Loucy (cell line): ENCODE measurements at regions not wholly inside any gene's neighbourhood (a gene's known extent, or its start where the extent isn't known, plus 50 kb on each side); places are given as distances from the start of the nearest gene placed in this dataset.

Experiments used
- H2AFZ ChIP-seq: fragments of 200-600 bp; sonication (generic); 2 replicates; pipeline ENCODE4 v1.6.0; 2016; ENCODE audit warnings: antibody characterized with exemption, mild to moderate bottlenecking, low read length, moderate library complexity
- H3F3A ChIP-seq: fragments of 200-600 bp; 2 replicates; pipeline ENCODE4 v1.6.0; 2016; ENCODE audit warnings: antibody characterized with exemption, low read depth, mild to moderate bottlenecking
- H3K27me3 ChIP-seq: fragments of 200-600 bp; sonication (generic); 2 replicates; pipeline ENCODE4 v1.6.1; 2014; ENCODE audit warnings: low read length, mild to moderate bottlenecking; ENCODE audit not compliant: insufficient read depth, poor library complexity, severe bottlenecking
- H3K36me3 ChIP-seq: fragments of 200-600 bp; sonication (generic); 2 replicates; pipeline ENCODE4 v1.6.1; 2016; ENCODE audit warnings: low read length; ENCODE audit not compliant: insufficient read depth
- H3K4me1 ChIP-seq: fragments of 200-600 bp; sonication (generic); 2 replicates; pipeline ENCODE4 v1.5.1; 2014; ENCODE audit warnings: low read length, mild to moderate bottlenecking; ENCODE audit not compliant: insufficient read depth, poor library complexity, severe bottlenecking
- H3K4me2 ChIP-seq: fragments of 200-600 bp; sonication (generic); 2 replicates; pipeline ENCODE4 v1.6.0; 2014; ENCODE audit warnings: antibody characterized with exemption, low read length, low read depth, mild to moderate bottlenecking; ENCODE audit not compliant: poor library complexity, severe bottlenecking
- H3K4me3 ChIP-seq: fragments of 200-600 bp; sonication (generic); 2 replicates; pipeline ENCODE4 v1.5.1; 2014; ENCODE audit warnings: low read length, mild to moderate bottlenecking, mixed read lengths; ENCODE audit not compliant: poor library complexity, severe bottlenecking
- H3K79me2 ChIP-seq: fragments of 200-600 bp; sonication (generic); 2 replicates; pipeline ENCODE4 v1.6.1; 2014; ENCODE audit warnings: low read length; ENCODE audit not compliant: insufficient read depth
- H3K9ac ChIP-seq: fragments of 200-600 bp; sonication (generic); 2 replicates; pipeline ENCODE4 v1.6.0; 2014; ENCODE audit warnings: mild to moderate bottlenecking, low read depth, low read length, moderate library complexity; ENCODE audit not compliant: poor library complexity, severe bottlenecking
- H3K9me2 ChIP-seq: fragments of 200-600 bp; sonication (generic); replicated peaks from 2 replicates; pipeline ENCODE4 v1.6.1; 2016; ENCODE audit warnings: low read depth, low read length, mixed read lengths
- H3K9me3 ChIP-seq: fragments of 200-600 bp; sonication (generic); 2 replicates; pipeline ENCODE4 v1.6.1; 2014; ENCODE audit warnings: mild to moderate bottlenecking, antibody characterized with exemption, low read length, low read depth; ENCODE audit not compliant: insufficient read depth
- H4K20me1 ChIP-seq: fragments of 200-600 bp; sonication (generic); 2 replicates; pipeline ENCODE4 v1.6.0; 2014; ENCODE audit warnings: antibody characterized with exemption, low read length, mild to moderate bottlenecking; ENCODE audit not compliant: insufficient read depth, poor library complexity, severe bottlenecking
- CTCF ChIP-seq: fragments of 200-600 bp; sonication (generic); conservative IDR thresholded peaks from 2 replicates; pipeline ENCODE4 v1.5.1; 2014; ENCODE audit warnings: mild to moderate bottlenecking, antibody characterized with exemption, low read length
- EZH2phosphoT487 ChIP-seq: fragments of 200-600 bp; IDR thresholded peaks from 2 replicates; pipeline ENCODE4 v1.6.1; 2018; ENCODE audit warnings: antibody characterized with exemption, mild to moderate bottlenecking, moderate library complexity, borderline replicate concordance

- Histone ChIP-seq H3K9me3 (0 out of 2 replicates have a peak, but pooled peaks cover 6% of the 10 kb centered on the region), H3K27me3 (no peaks in the 10 kb centered on the region), H3K9ac (no peak overlapping the region), H3F3A (no peaks in the 10 kb centered on the region), H3K79me2 (no peaks in the 10 kb centered on the region), H3K4me2 (no peak overlapping the region), H4K20me1 (no peaks in the 10 kb centered on the region), H3K4me3 (no peak overlapping the region), H2AFZ (no peak overlapping the region), H3K4me1 (peaks cover 5% of the 10 kb centered on the region), H3K36me3 (no peaks in the 10 kb centered on the region), H3K9me2 (no peaks in the 10 kb centered on the region)
- TF ChIP-seq EZH2phosphoT487 (no peak), CTCF (no peak)
These were observed 68.9 kb downstream of the NCR2 start for GRCh38 chr6:41404182-41404845.

GRCh38 chr6:41405941-41406727, 70.7 kb downstream of the NCR2 start:
- Histone ChIP-seq H4K20me1 (no peaks in the 10 kb centered on the region), H3F3A (no peaks in the 10 kb centered on the region), H3K36me3 (no peaks in the 10 kb centered on the region), H3K9ac (no peak overlapping the region), H3K9me3 (0 out of 2 replicates have a peak, but pooled peaks cover 4% of the 10 kb centered on the region), H3K27me3 (no peaks in the 10 kb centered on the region), H3K9me2 (no peaks in the 10 kb centered on the region), H2AFZ (no peak overlapping the region), H3K4me2 (no peak overlapping the region), H3K79me2 (no peaks in the 10 kb centered on the region), H3K4me1 (peaks cover 8% of the 10 kb centered on the region), H3K4me3 (no peak overlapping the region)
- TF ChIP-seq EZH2phosphoT487, result no peak
- TF ChIP-seq CTCF, result no peak

- Histone ChIP-seq H4K20me1 (no peaks in the 10 kb centered on the region), H3K9ac (no peak overlapping the region), H3K4me1 (peaks cover 14% of the 10 kb centered on the region), H3K27me3 (no peaks in the 10 kb centered on the region), H3K4me2 (no peak overlapping the region), H3K9me3 (no peaks in the 10 kb centered on the region), H3K79me2 (no peaks in the 10 kb centered on the region), H3K36me3 (no peaks in the 10 kb centered on the region), H2AFZ (no peak overlapping the region), H3K9me2 (no peaks in the 10 kb centered on the region), H3K4me3 (no peak overlapping the region), H3F3A (no peaks in the 10 kb centered on the region)
- no peak for TF ChIP-seq CTCF
- TF ChIP-seq EZH2phosphoT487, result no peak
These were observed 71.5 kb downstream of the NCR2 start for GRCh38 chr6:41406728-41407489.
